Stimulated activated CD4-positive, alpha-beta T cell treated with anti-CD3 and anti-CD28 coated beads, Interleukin-12 subunit alpha, Interleukin-12 subunit beta, amount 100 ng/mL, for 4 hours (primary cell): ENCODE measurements at regions not wholly inside any gene's neighbourhood (a gene's known extent, or its start where the extent isn't known, plus 50 kb on each side); places are given as distances from the start of the nearest gene placed in this dataset.

Source experiments
- DNase-seq: peaks from one replicate; pipeline ENCODE4 v3.0.0-alpha.2; 2020

- DNase-seq, result no peak
Observed at GRCh38 chr16:82236415-82236814, 66.4 kb upstream of the MPHOSPH6 start.

GRCh38 chr16:82232806-82233205 lies 62.8 kb upstream of the MPHOSPH6 start:
- no peak for DNase-seq

- DNase-seq, result no peak
Observed at GRCh38 chr16:82231008-82231787, 61.2 kb upstream of the MPHOSPH6 start.

GRCh38 chr16:82229800-82230619 lies 60.0 kb upstream of the MPHOSPH6 start:
- DNase-seq, result peak; percentile 62

- DNase-seq, result no peak
Observed at GRCh38 chr16:82226327-82226726, 56.3 kb upstream of the MPHOSPH6 start.

- no peak for DNase-seq
Observed at GRCh38 chr16:82224821-82225220, 54.8 kb upstream of the MPHOSPH6 start.

- DNase-seq, result no peak
Observed at GRCh38 chr16:82220541-82220940, 50.5 kb upstream of the MPHOSPH6 start.
